HG03520 (cell line): ENCODE measurements at regions not wholly inside any gene's neighbourhood (a gene's known extent, or its start where the extent isn't known, plus 50 kb on each side); places are given as distances from the start of the nearest gene placed in this dataset.
"Not testable (repeated sequence)": the region's sequence is repeated elsewhere in the genome, so short reads cannot be mapped to it uniquely, and the experiment has no call there.

Experiments
- ATAC-seq: cut with Tn5 transposase; IDR thresholded peaks from one replicate; pipeline ENCODE4 v1.9.1; 2021; ENCODE audit warnings: mild to moderate bottlenecking, moderate library complexity; ENCODE audit not compliant: unreplicated experiment

- no peak for ATAC-seq
Measured at GRCh38 chr3:59510576-59510975, 460.8 kb upstream of the CFAP20DC start.

GRCh38 chr3:59508273-59508672 lies 458.4 kb upstream of the CFAP20DC start:
- ATAC-seq = no peak

GRCh38 chr3:59506191-59506590 lies 456.4 kb upstream of the CFAP20DC start:
- ATAC-seq = no peak

- ATAC-seq = no peak
Measured at GRCh38 chr3:59503441-59503840, 453.6 kb upstream of the CFAP20DC start.

GRCh38 chr3:59502806-59503205 lies 453.0 kb upstream of the CFAP20DC start:
- ATAC-seq = no peak

- ATAC-seq = no peak
Measured at GRCh38 chr3:59499954-59500353, 450.1 kb upstream of the CFAP20DC start.

- ATAC-seq = no peak
Measured at GRCh38 chr3:59499000-59499399, 449.2 kb upstream of the CFAP20DC start.

GRCh38 chr3:59496250-59496649 lies 446.4 kb upstream of the CFAP20DC start:
- ATAC-seq = no peak

- not testable (repeated sequence) for ATAC-seq
Measured at GRCh38 chr3:59494969-59495368, 445.1 kb upstream of the CFAP20DC start.

GRCh38 chr3:59486520-59486919 lies 436.7 kb upstream of the CFAP20DC start:
- ATAC-seq = no peak

- no peak for ATAC-seq
Measured at GRCh38 chr3:59483191-59483590, 433.4 kb upstream of the CFAP20DC start.

- ATAC-seq = no peak
Measured at GRCh38 chr3:59482684-59483083, 432.9 kb upstream of the CFAP20DC start.

GRCh38 chr3:59481776-59482400 lies 432.1 kb upstream of the CFAP20DC start:
- ATAC-seq = no peak

- ATAC-seq = peak; percentile 77
Measured at GRCh38 chr3:59480486-59480995, 430.7 kb upstream of the CFAP20DC start.

GRCh38 chr3:59473636-59474035 lies 423.8 kb upstream of the CFAP20DC start:
- ATAC-seq = no peak

GRCh38 chr3:59472541-59472940 lies 422.7 kb upstream of the CFAP20DC start:
- no peak for ATAC-seq

- ATAC-seq = no peak
Measured at GRCh38 chr3:59469948-59470723, 420.3 kb upstream of the CFAP20DC start.

GRCh38 chr3:59467476-59467875 lies 417.7 kb upstream of the CFAP20DC start:
- ATAC-seq = no peak

- ATAC-seq = no peak
Measured at GRCh38 chr3:59464187-59464586, 414.4 kb upstream of the CFAP20DC start.

GRCh38 chr3:59463253-59463652 lies 413.4 kb upstream of the CFAP20DC start:
- ATAC-seq = no peak

- no peak for ATAC-seq
Measured at GRCh38 chr3:59460068-59460467, 410.2 kb upstream of the CFAP20DC start.

- peak; percentile 69 for ATAC-seq
Measured at GRCh38 chr3:59456852-59457485, 407.1 kb upstream of the CFAP20DC start.
